ENCODE measurements at regions not wholly inside any gene's neighbourhood (a gene's known extent, or its start where the extent isn't known, plus 50 kb on each side); places are given as distances from the start of the nearest gene placed in this dataset.

DNA sequence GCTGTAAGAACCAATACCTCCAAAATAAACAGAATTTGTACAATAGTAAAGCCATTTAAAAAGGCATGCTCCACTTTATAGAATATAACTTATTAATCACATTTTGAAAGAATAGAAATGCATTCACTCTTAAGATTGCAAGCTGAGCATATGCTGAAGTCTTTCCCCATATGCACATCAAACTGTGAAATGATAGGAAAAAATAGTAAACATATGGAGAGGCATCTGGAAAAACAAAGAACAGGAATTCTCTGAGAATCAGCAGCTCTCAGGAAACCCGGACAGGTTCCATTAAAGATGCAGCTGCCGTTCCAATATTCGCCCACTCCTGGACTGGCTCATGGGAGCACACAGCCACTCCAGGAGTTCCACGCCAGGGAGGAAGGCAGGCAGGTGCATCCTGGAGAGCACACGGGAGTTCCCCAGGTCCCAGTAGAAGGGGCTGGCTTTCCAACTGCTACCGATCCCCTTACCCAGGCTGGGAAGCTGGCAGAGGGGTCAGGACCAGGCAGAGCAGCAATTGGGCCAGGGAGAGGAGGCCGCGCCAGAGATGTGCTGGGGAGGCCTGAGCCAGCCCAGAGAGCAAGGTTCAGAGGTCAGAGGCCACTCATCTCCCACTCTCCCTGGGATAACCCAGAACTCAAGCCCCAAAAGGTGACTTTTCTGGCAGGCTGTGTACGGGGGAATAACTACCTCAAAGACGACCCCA, 111.1 kb downstream of the DLL1 start:
- TF ChIP-seq ZNF274 (IDR thresholded peaks at IDR 0.05; ENCODE audit: low read depth, low read length) (no peak), SUZ12 (IDR thresholded peaks at IDR 0.05; ENCODE audit: extremely low read depth, insufficient read depth, insufficient read length) (no peak)

Data from NT2/D1 (cell line).